Islet precursor cell (in vitro differentiated cells): ENCODE measurements at regions not wholly inside any gene's neighbourhood (a gene's known extent, or its start where the extent isn't known, plus 50 kb on each side); places are given as distances from the start of the nearest gene placed in this dataset.
"Not testable (repeated sequence)": the region's sequence is repeated elsewhere in the genome, so short reads cannot be mapped to it uniquely, and the experiment has no call there.

Experiments used
- DNase-seq: peaks from one replicate; pipeline ENCODE4 v3.0.0-alpha.2; 2018

GRCh38 chr12:107510211-107510610 is 175.4 kb upstream of the PWP1 start:
- peak; percentile 42 for DNase-seq

GRCh38 chr12:107511292-107511691 is 174.3 kb upstream of the PWP1 start:
- peak; percentile 27 for DNase-seq

GRCh38 chr12:107512391-107512790 is 173.2 kb upstream of the PWP1 start:
- no peak for DNase-seq

GRCh38 chr12:107513184-107513583 is 172.4 kb upstream of the PWP1 start:
- DNase-seq = peak; percentile 32

GRCh38 chr12:107513636-107514400 is 171.8 kb upstream of the PWP1 start:
- peak; percentile 39 for DNase-seq

- DNase-seq = peak; percentile 23
Observed at GRCh38 chr12:107514887-107515445, 170.6 kb upstream of the PWP1 start.

GRCh38 chr12:107515446-107515958 is 170.1 kb upstream of the PWP1 start:
- DNase-seq = peak; percentile 83

- not testable (repeated sequence) for DNase-seq
Observed at GRCh38 chr12:107517816-107518215, 167.8 kb upstream of the PWP1 start.

GRCh38 chr12:107518868-107519267 is 166.7 kb upstream of the PWP1 start:
- DNase-seq = peak; percentile 26

- peak; percentile 63 for DNase-seq
Observed at GRCh38 chr12:107519906-107520859, 165.4 kb upstream of the PWP1 start.

- no peak for DNase-seq
Observed at GRCh38 chr12:107521826-107522355, 163.7 kb upstream of the PWP1 start.

- peak; percentile 54 for DNase-seq
Observed at GRCh38 chr12:107522692-107523477, 162.7 kb upstream of the PWP1 start.

- peak; percentile 38 for DNase-seq
Observed at GRCh38 chr12:107523775-107524535, 161.6 kb upstream of the PWP1 start.

- DNase-seq = peak; percentile 44
Observed at GRCh38 chr12:107525063-107525718, 160.4 kb upstream of the PWP1 start.

GRCh38 chr12:107525719-107526554 is 159.7 kb upstream of the PWP1 start:
- DNase-seq = peak; percentile 45

- DNase-seq = no peak
Observed at GRCh38 chr12:107526555-107527180, 158.9 kb upstream of the PWP1 start.

GRCh38 chr12:107528731-107529365 is 156.8 kb upstream of the PWP1 start:
- no peak for DNase-seq

- no peak for DNase-seq
Observed at GRCh38 chr12:107529991-107530390, 155.6 kb upstream of the PWP1 start.

GRCh38 chr12:107530701-107531100 is 154.9 kb upstream of the PWP1 start:
- DNase-seq = no peak
